OCI-M2 (cell line): ENCODE measurements at regions not wholly inside any gene's neighbourhood (a gene's known extent, or its start where the extent isn't known, plus 50 kb on each side); places are given as distances from the start of the nearest gene placed in this dataset.

Experiments used
- DNase-seq: peaks from one replicate; lab custom pipeline; 2025; ENCODE audit not compliant: unreplicated experiment; lab: John Stamatoyannopoulos, UW

GRCh38 chr16:6335072-6335471 is 997.6 kb upstream of the RBFOX1 start:
- DNase-seq, result no peak

GRCh38 chr16:6331770-6332169 is 1000.9 kb upstream of the RBFOX1 start:
- no peak for DNase-seq

- no peak for DNase-seq
These were observed 1014.7 kb upstream of the RBFOX1 start for GRCh38 chr16:6317934-6318333.

GRCh38 chr16:6309271-6309670 is 1023.4 kb upstream of the RBFOX1 start:
- DNase-seq, result no peak

GRCh38 chr16:6308176-6308575 is 1024.5 kb upstream of the RBFOX1 start:
- DNase-seq, result no peak

GRCh38 chr16:6300523-6300922 is 1032.1 kb upstream of the RBFOX1 start:
- DNase-seq, result no peak

GRCh38 chr16:6297666-6298410 is 1034.8 kb upstream of the RBFOX1 start:
- DNase-seq, result no peak

- DNase-seq, result no peak
These were observed 1046.5 kb upstream of the RBFOX1 start for GRCh38 chr16:6286176-6286575.

GRCh38 chr16:6284731-6285130 is 1047.9 kb upstream of the RBFOX1 start:
- DNase-seq, result no peak

GRCh38 chr16:6281994-6282393 is 1050.7 kb upstream of the RBFOX1 start:
- no peak for DNase-seq

GRCh38 chr16:6281274-6281673 is 1051.4 kb upstream of the RBFOX1 start:
- no peak for DNase-seq

- DNase-seq, result no peak
These were observed 1052.6 kb upstream of the RBFOX1 start for GRCh38 chr16:6280055-6280454.

GRCh38 chr16:6279286-6279685 is 1053.4 kb upstream of the RBFOX1 start:
- DNase-seq, result no peak

- DNase-seq, result no peak
These were observed 1058.3 kb upstream of the RBFOX1 start for GRCh38 chr16:6274351-6274750.

- no peak for DNase-seq
These were observed 1065.0 kb upstream of the RBFOX1 start for GRCh38 chr16:6267682-6268081.

- no peak for DNase-seq
These were observed 1065.9 kb upstream of the RBFOX1 start for GRCh38 chr16:6266703-6267102.

GRCh38 chr16:6265968-6266367 is 1066.7 kb upstream of the RBFOX1 start:
- no peak for DNase-seq

- no peak for DNase-seq
These were observed 1074.6 kb upstream of the RBFOX1 start for GRCh38 chr16:6258056-6258455.

GRCh38 chr16:6252541-6252940 is 1080.1 kb upstream of the RBFOX1 start:
- no peak for DNase-seq

GRCh38 chr16:6250511-6250910 is 1082.1 kb upstream of the RBFOX1 start:
- DNase-seq, result no peak

GRCh38 chr16:6249863-6250262 is 1082.8 kb upstream of the RBFOX1 start:
- no peak for DNase-seq

GRCh38 chr16:6248199-6248598 is 1084.4 kb upstream of the RBFOX1 start:
- no peak for DNase-seq

- no peak for DNase-seq
These were observed 1084.9 kb upstream of the RBFOX1 start for GRCh38 chr16:6247775-6248174.
